ENCODE measurements at regions not wholly inside any gene's neighbourhood (a gene's known extent, or its start where the extent isn't known, plus 50 kb on each side); places are given as distances from the start of the nearest gene placed in this dataset.

- TF ChIP-seq, protein P1, sequence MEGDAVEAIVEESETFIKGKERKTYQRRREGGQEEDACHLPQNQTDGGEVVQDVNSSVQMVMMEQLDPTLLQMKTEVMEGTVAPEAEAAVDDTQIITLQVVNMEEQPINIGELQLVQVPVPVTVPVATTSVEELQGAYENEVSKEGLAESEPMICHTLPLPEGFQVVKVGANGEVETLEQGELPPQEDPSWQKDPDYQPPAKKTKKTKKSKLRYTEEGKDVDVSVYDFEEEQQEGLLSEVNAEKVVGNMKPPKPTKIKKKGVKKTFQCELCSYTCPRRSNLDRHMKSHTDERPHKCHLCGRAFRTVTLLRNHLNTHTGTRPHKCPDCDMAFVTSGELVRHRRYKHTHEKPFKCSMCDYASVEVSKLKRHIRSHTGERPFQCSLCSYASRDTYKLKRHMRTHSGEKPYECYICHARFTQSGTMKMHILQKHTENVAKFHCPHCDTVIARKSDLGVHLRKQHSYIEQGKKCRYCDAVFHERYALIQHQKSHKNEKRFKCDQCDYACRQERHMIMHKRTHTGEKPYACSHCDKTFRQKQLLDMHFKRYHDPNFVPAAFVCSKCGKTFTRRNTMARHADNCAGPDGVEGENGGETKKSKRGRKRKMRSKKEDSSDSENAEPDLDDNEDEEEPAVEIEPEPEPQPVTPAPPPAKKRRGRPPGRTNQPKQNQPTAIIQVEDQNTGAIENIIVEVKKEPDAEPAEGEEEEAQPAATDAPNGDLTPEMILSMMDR (IDR thresholded peaks at IDR 0.05), result no peak
- TF ChIP-seq POLR2A (IDR thresholded peaks at IDR 0.05), result no peak
- no peak for TF ChIP-seq POLR2AphosphoS5 (IDR thresholded peaks at IDR 0.05; ENCODE audit: insufficient read depth in 1 of 2, low read depth in 1 of 2)
These were observed 534.9 kb downstream of the SLC4A3 start for GRCh38 chr2:220162320-220162719.
